Panc1 (cell line): ENCODE measurements at regions not wholly inside any gene's neighbourhood (a gene's known extent, or its start where the extent isn't known, plus 50 kb on each side); places are given as distances from the start of the nearest gene placed in this dataset.

Experiments used
- ATAC-seq: fragments of 200-7000 bp; cut with Tn5 transposase; 2 replicates; pipeline ENCODE4 v1.9.1; 2020; ENCODE audit warnings: mild to moderate bottlenecking, moderate library complexity
- BruUV-seq: library from RNA; stranded (reverse); fragments of 400-500 nt; replicated peaks from 2 replicates; lab custom pipeline; 2021; lab: Mats Ljungman, UMichigan
- CTCF ChIA-PET: fragments of 300-600 bp; sonication (Branson Sonifier 250); formaldehyde crosslinking; loops from one replicate; lab custom pipeline; 2022; ENCODE audit warnings: antibody characterized with exemption; lab: Charles Lee
- POLR2A ChIA-PET: fragments of 300-600 bp; sonication (Branson Sonifier 250); formaldehyde crosslinking; loops from one replicate; lab custom pipeline; 2022; ENCODE audit warnings: antibody characterized with exemption; lab: Charles Lee
- DNase-seq: peaks from one replicate; pipeline ENCODE4 v3.0.0-alpha.2; 2010; ENCODE audit warnings: low read depth, low spot score
- H3K27ac ChIP-seq: 2 replicates; pipeline ENCODE4 v1.5.1; 2011; ENCODE audit warnings: mild to moderate bottlenecking, low read length, inconsistent platforms
- H3K27me3 ChIP-seq: fragments of 200-500 bp; sonication (Bioruptor generic); 2 replicates; pipeline ENCODE4 v1.6.0; 2014; ENCODE audit warnings: low read length, inconsistent platforms; ENCODE audit not compliant: control insufficient read depth, insufficient read depth
- H3K36me3 ChIP-seq: fragments of 200-500 bp; sonication (Bioruptor generic); 2 replicates; pipeline ENCODE4 v1.5.1; 2014; ENCODE audit warnings: inconsistent platforms, mild to moderate bottlenecking, low read length, moderate library complexity; ENCODE audit not compliant: control insufficient read depth, insufficient read depth
- H3K4me1 ChIP-seq: 2 replicates; pipeline ENCODE4 v1.5.1; 2011; ENCODE audit warnings: inconsistent platforms, mild to moderate bottlenecking, low read length, moderate library complexity; ENCODE audit not compliant: control insufficient read depth, insufficient read depth
- H3K4me3 ChIP-seq, 2 experiments: 2 replicates each; pipeline ENCODE4 v1.5.1; 2011 to 2012; ENCODE audit warnings: low read depth in 2 of 2, low read length in 2 of 2, mild to moderate bottlenecking in 2 of 2, inconsistent platforms in 1 of 2, moderate library complexity in 1 of 2
- H3K9me3 ChIP-seq: fragments of 200-500 bp; sonication (Bioruptor generic); 2 replicates; pipeline ENCODE4 v1.5.1; 2014; ENCODE audit warnings: low read depth, mild to moderate bottlenecking, inconsistent platforms, low read length, moderate library complexity; ENCODE audit not compliant: control insufficient read depth, insufficient read depth
- CTCF ChIP-seq: fragments of 450-650 bp; IDR thresholded peaks from 2 replicates; pipeline ENCODE4 v1.5.1; 2017; ENCODE audit warnings: mild to moderate bottlenecking
- POLR2AphosphoS5 ChIP-seq: IDR thresholded peaks from 2 replicates; pipeline ENCODE4 v1.6.1; 2012; ENCODE audit warnings: mild to moderate bottlenecking, low read depth, low read length, moderate library complexity
- REST ChIP-seq, 2 experiments: IDR thresholded peaks; 2 replicates each; pipeline ENCODE4 v1.6.1; 2011 to 2012; ENCODE audit warnings: low read depth in 2 of 2, control low read depth in 1 of 2, low read length in 1 of 2, mild to moderate bottlenecking in 1 of 2, moderate library complexity in 1 of 2; ENCODE audit not compliant: insufficient read depth in 1 of 2
- SIN3A ChIP-seq: IDR thresholded peaks from 2 replicates; pipeline ENCODE4 v1.6.1; 2012; ENCODE audit warnings: low read depth, mild to moderate bottlenecking, low read length, moderate library complexity, borderline replicate concordance; ENCODE audit not compliant: insufficient read depth
- TCF7L2 ChIP-seq: IDR thresholded peaks from 2 replicates; pipeline ENCODE4 v1.6.1; 2011; ENCODE audit warnings: mild to moderate bottlenecking, low read depth, low read length, inconsistent platforms
- in situ Hi-C: cut with HindIII; loops from 2 replicates; pipeline ENCODE4 v1.10.0; 2016; ENCODE audit warnings: low sequenced_read_pairs, low pct_unique_long_range_greater_than_20kb
- intact Hi-C: fragments of 100-400 bp; cut with micrococcal nuclease; formaldehyde crosslinking; loops from one replicate; pipeline ENCODE4 v1.10.0; 2022; ENCODE audit not compliant: unreplicated experiment

- POLR2A ChIA-PET = no interaction called here
- intact Hi-C loops = no loop called here
Observed at GRCh38 chr1:87212431-87213134, 116.1 kb upstream of the LMO4 start.

GRCh38 chr1:87213135-87213515 lies 115.6 kb upstream of the LMO4 start:
- DNase-seq = no peak
- ChIA-PET CTCF (no interaction called here), POLR2A (no interaction called here)
- Histone ChIP-seq H3K36me3 (no peaks in the 10 kb centered on the region), H3K27me3 (no peaks in the 10 kb centered on the region), H3K4me1 (no peaks in the 10 kb centered on the region), H3K9me3 (peaks cover 8% of the 10 kb centered on the region; the same call in 1 of the 2 replicates), H3K27ac (no peak overlapping the region), H3K4me3 (no peak overlapping the region)
- ATAC-seq = no peak
- BruUV-seq = no TSS peak
- TF ChIP-seq TCF7L2 (no peak), REST (IDR thresholded peaks at IDR 0.05; ENCODE audit: insufficient read depth in 1 of 2, low read depth in 2 of 2, low read length in 1 of 2) (no peak), CTCF (no peak), POLR2AphosphoS5 (no peak), SIN3A (no peak)
- in situ Hi-C loops (no loop called here), intact Hi-C loops (no loop called here)

More at GRCh38 chr1:87212431-87213134, 116.1 kb upstream of the LMO4 start:
- CTCF ChIA-PET = no interaction called here
- no peak for TF ChIP-seq POLR2AphosphoS5
- no peak for TF ChIP-seq REST (IDR thresholded peaks at IDR 0.05; ENCODE audit: insufficient read depth in 1 of 2, low read depth in 2 of 2, low read length in 1 of 2)
- no peak for TF ChIP-seq CTCF
- no peak for TF ChIP-seq SIN3A
- TF ChIP-seq TCF7L2 = no peak
- Histone ChIP-seq H3K4me1 (no peaks in the 10 kb centered on the region), H3K27me3 (no peaks in the 10 kb centered on the region), H3K36me3 (no peaks in the 10 kb centered on the region), H3K4me3 (no peak overlapping the region), H3K27ac (no peak overlapping the region), H3K9me3 (peaks cover 8% of the 10 kb centered on the region; the same call in 1 of the 2 replicates)
- in situ Hi-C loops = no loop called here
- no peak for ATAC-seq
- DNase-seq = no peak
- BruUV-seq = no TSS peak
